Esophagus squamous epithelium (tissue), 5 donors: ENCODE measurements at regions not wholly inside any gene's neighbourhood (a gene's known extent, or its start where the extent isn't known, plus 50 kb on each side); places are given as distances from the start of the nearest gene placed in this dataset.

ENCODE experiments used
- DNase-seq: peaks from one replicate; lab custom pipeline; 2025; lab: John Stamatoyannopoulos, UW
- H3K27ac ChIP-seq, 4 donors: fragments of 200-600 bp; sonication (generic); one replicate each; pipeline ENCODE4 v1.5.1; 2016 to 2019; ENCODE audit warnings: mild to moderate bottlenecking in 1 of 4
- H3K27me3 ChIP-seq, 4 donors: fragments of 200-600 bp; sonication (generic); 1 replicate in 3 of 4; 2 replicates in 1 of 4; pipeline versions ENCODE4 v1.5.1 to v1.6.0; 2017 to 2021; ENCODE audit warnings: antibody characterized with exemption in 1 of 4
- H3K36me3 ChIP-seq, 3 donors: fragments of 200-600 bp; sonication (generic); one replicate each; pipeline ENCODE4 v1.5.1; 2016 to 2019
- H3K4me1 ChIP-seq, 3 donors: fragments of 200-600 bp; sonication (generic); one replicate each; pipeline ENCODE4 v1.5.1; 2017 to 2019
- H3K4me3 ChIP-seq, 4 donors: fragments of 200-600 bp; sonication (generic); 1 replicate in 3 of 4; 2 replicates in 1 of 4; pipeline ENCODE4 v1.5.1; 2016 to 2019; ENCODE audit warnings: mild to moderate bottlenecking in 2 of 4, moderate library complexity in 1 of 4
- H3K9me3 ChIP-seq, 3 donors: fragments of 200-600 bp; sonication (generic); one replicate each; pipeline ENCODE4 v1.5.1; 2016 to 2019
- CTCF ChIP-seq, 6 experiments: fragments of 450-650 bp in 4 of 6; fragments of 200-600 bp in 2 of 6; sonication (generic) in 2 of 6; IDR thresholded peaks; one replicate each; pipeline ENCODE4 v1.5.1; 2016 to 2019; ENCODE audit warnings: antibody characterized with exemption in 6 of 6, mild to moderate bottlenecking in 4 of 6, moderate library complexity in 4 of 6
- POLR2A ChIP-seq, 4 donors: fragments of 450-650 bp; IDR thresholded peaks; one replicate each; pipeline ENCODE4 v1.6.1; 2017; ENCODE audit warnings: antibody characterized with exemption in 4 of 4, mild to moderate bottlenecking in 4 of 4, moderate library complexity in 3 of 4
- WGBS, 2 donors: methylation state at CpG; one replicate each; pipeline ENCODE4 v1.1.5; 2018; 5-methylcytosine and 5-hydroxymethylcytosine counted together
- intact Hi-C: fragments of 100-400 bp; cut with DNase I; formaldehyde crosslinking; loops from one replicate; pipeline ENCODE4 v1.15.0; 2022
- donor health status: DM: yes; HTN: yes; CAD: no.

- no peak overlapping the region for H3K4me3 ChIP-seq
- H3K27ac ChIP-seq: no peak overlapping the region
- intact Hi-C loops: no loop called here
- H3K9me3 ChIP-seq: no peaks in the 10 kb centered on the region
- no peaks in the 10 kb centered on the region for H3K36me3 ChIP-seq
- no peak for DNase-seq
- no peaks in the 10 kb centered on the region for H3K27me3 ChIP-seq
- no peaks in the 10 kb centered on the region for H3K4me1 ChIP-seq
- TF ChIP-seq CTCF (IDR thresholded peaks at IDR 0.05) (no peak), POLR2A (IDR thresholded peaks at IDR 0.05) (no peak)
Measured at GRCh38 chr6:90938122-90938521, 351.2 kb upstream of the MAP3K7 start.

GRCh38 chr6:90936286-90936685 is 349.4 kb upstream of the MAP3K7 start:
- DNase-seq: no peak
- H3K27ac ChIP-seq: no peak overlapping the region
- H3K36me3 ChIP-seq: no peaks in the 10 kb centered on the region
- TF ChIP-seq POLR2A (IDR thresholded peaks at IDR 0.05) (no peak), CTCF (IDR thresholded peaks at IDR 0.05) (no peak)
- no peak overlapping the region for H3K4me3 ChIP-seq
- H3K27me3 ChIP-seq: no peaks in the 10 kb centered on the region
- no peaks in the 10 kb centered on the region for H3K4me1 ChIP-seq
- no peaks in the 10 kb centered on the region for H3K9me3 ChIP-seq
- intact Hi-C loops: no loop called here
- WGBS, 2 donors: 80 to 86% methylated on average over 5 of the region's 5 CpGs

- Histone ChIP-seq H3K4me3 (no peak overlapping the region), H3K9me3 (no peaks in the 10 kb centered on the region), H3K27ac (no peak overlapping the region), H3K36me3 (no peaks in the 10 kb centered on the region), H3K4me1 (no peaks in the 10 kb centered on the region), H3K27me3 (no peaks in the 10 kb centered on the region)
- intact Hi-C loops: no loop called here
- TF ChIP-seq POLR2A (IDR thresholded peaks at IDR 0.05): no peak
- no peak for TF ChIP-seq CTCF (IDR thresholded peaks at IDR 0.05)
- no peak for DNase-seq
- 74 to 80% methylated on average over 7 of the region's 7 CpGs for WGBS, 2 donors
Measured at GRCh38 chr6:90934966-90935365, 348.1 kb upstream of the MAP3K7 start.

GRCh38 chr6:90934081-90934480 is 347.2 kb upstream of the MAP3K7 start:
- no peak overlapping the region for H3K4me3 ChIP-seq
- no peak for DNase-seq
- WGBS, 2 donors: 88% methylated on average over 5 of the region's 5 CpGs
- no peaks in the 10 kb centered on the region for H3K27me3 ChIP-seq
- H3K36me3 ChIP-seq: no peaks in the 10 kb centered on the region
- H3K9me3 ChIP-seq: no peaks in the 10 kb centered on the region
- intact Hi-C loops: no loop called here
- no peaks in the 10 kb centered on the region for H3K4me1 ChIP-seq
- no peak overlapping the region for H3K27ac ChIP-seq
- TF ChIP-seq CTCF (IDR thresholded peaks at IDR 0.05): no peak
- no peak for TF ChIP-seq POLR2A (IDR thresholded peaks at IDR 0.05)

- H3K27me3 ChIP-seq: no peaks in the 10 kb centered on the region
- DNase-seq: no peak
- 91 to 100% methylated on average over 1 of the region's 1 CpG for WGBS, 2 donors
- TF ChIP-seq POLR2A (IDR thresholded peaks at IDR 0.05) (no peak), CTCF (IDR thresholded peaks at IDR 0.05) (no peak)
- H3K4me3 ChIP-seq: no peak overlapping the region
- no peaks in the 10 kb centered on the region for H3K4me1 ChIP-seq
- no peaks in the 10 kb centered on the region for H3K36me3 ChIP-seq
- no peaks in the 10 kb centered on the region for H3K9me3 ChIP-seq
- intact Hi-C loops: no loop called here
- H3K27ac ChIP-seq: no peak overlapping the region
Measured at GRCh38 chr6:90932351-90932750, 345.5 kb upstream of the MAP3K7 start.
